A673 (cell line): ENCODE measurements at regions not wholly inside any gene's neighbourhood (a gene's known extent, or its start where the extent isn't known, plus 50 kb on each side); places are given as distances from the start of the nearest gene placed in this dataset.

Experiments
- CTCF ChIP-seq: fragments of 300-800, 200-600 bp; sonication (generic); conservative IDR thresholded peaks from 2 replicates; pipeline ENCODE4 v1.5.1; 2017; ENCODE audit warnings: low read depth, mild to moderate bottlenecking, antibody characterized with exemption, low read length, moderate library complexity, mixed read lengths
- EZH2 ChIP-seq: fragments of 200-600 bp; sonication (generic); IDR thresholded peaks from 2 replicates; pipeline ENCODE4 v1.6.1; 2017; ENCODE audit warnings: borderline replicate concordance, low read depth, mild to moderate bottlenecking, mixed read lengths, antibody characterized with exemption, low read length; ENCODE audit not compliant: poor library complexity, severe bottlenecking

GRCh38 chr20:58570204-58570859 lies 55.1 kb upstream of the APCDD1L start:
- TF ChIP-seq CTCF (no peak), EZH2 (no peak)
